GM23248 (cell line): ENCODE measurements at regions not wholly inside any gene's neighbourhood (a gene's known extent, or its start where the extent isn't known, plus 50 kb on each side); places are given as distances from the start of the nearest gene placed in this dataset.

Experiments
- EZH2 ChIP-seq: fragments of 200-600 bp; sonication (generic); IDR thresholded peaks from 2 replicates; pipeline ENCODE4 v1.6.1; 2018; ENCODE audit warnings: antibody characterized with exemption, mild to moderate bottlenecking; ENCODE audit not compliant: insufficient read depth, poor library complexity, severe bottlenecking
- EZH2phosphoT487 ChIP-seq: fragments of 200-600 bp; sonication (generic); IDR thresholded peaks from 2 replicates; pipeline ENCODE4 v1.6.1; 2018; ENCODE audit warnings: antibody characterized with exemption, moderate library complexity, mild to moderate bottlenecking, low read depth; ENCODE audit not compliant: insufficient read depth

GRCh38 chr20:54794874-54795273, 319.5 kb downstream of the DOK5 start:
- no peak for TF ChIP-seq EZH2
- no peak for TF ChIP-seq EZH2phosphoT487
